Bone marrow (tissue), 2 donors: ENCODE measurements at regions not wholly inside any gene's neighbourhood (a gene's known extent, or its start where the extent isn't known, plus 50 kb on each side); places are given as distances from the start of the nearest gene placed in this dataset.

Experiments used
- DNase-seq, 2 donors: peaks; one replicate each; lab custom pipeline; 2025; lab: John Stamatoyannopoulos, UW

GRCh38 chr12:114740448-114740847 lies 56.5 kb upstream of the TBX3 start:
- DNase-seq = no peak

GRCh38 chr12:114738460-114739184 lies 54.6 kb upstream of the TBX3 start:
- no peak for DNase-seq

- no peak for DNase-seq
Measured at GRCh38 chr12:114735680-114736374, 51.9 kb upstream of the TBX3 start.

GRCh38 chr12:114735011-114735410 lies 51.0 kb upstream of the TBX3 start:
- no peak for DNase-seq

- no peak for DNase-seq
Measured at GRCh38 chr12:114733919-114734318, 49.9 kb upstream of the TBX3 start.
